GM10248 (cell line): ENCODE measurements at regions not wholly inside any gene's neighbourhood (a gene's known extent, or its start where the extent isn't known, plus 50 kb on each side); places are given as distances from the start of the nearest gene placed in this dataset.

Experiments used
- CTCF ChIA-PET: fragments of 300-600 bp; sonication (Branson Sonifier 250); formaldehyde crosslinking; extraction: SDS; loops from one replicate; lab custom pipeline; 2021; ENCODE audit warnings: antibody characterized with exemption; lab: Yijun Ruan, JAX
- POLR2A ChIA-PET: fragments of 350-650 bp; sonication (Branson Sonifier 250); formaldehyde crosslinking; extraction: SDS; loops from one replicate; lab custom pipeline; 2020; ENCODE audit warnings: antibody characterized with exemption; lab: Yijun Ruan, JAX
- DNase-seq: peaks from one replicate; pipeline ENCODE4 v3.0.0; 2012; ENCODE audit errors: extremely low spot score
- CTCF ChIP-seq: IDR thresholded peaks from 2 replicates; pipeline ENCODE4 v1.5.1; 2012; ENCODE audit warnings: mild to moderate bottlenecking, low read depth; ENCODE audit errors: extremely low read depth, missing control alignments, control extremely low read depth

GRCh38 chr18:64407606-64408005 lies 258.7 kb upstream of the LINC00305 start:
- CTCF ChIA-PET, result interaction anchor here (0.6 kb wide), 1 partner anchor 390 kb away, joined by 3 read pairs; no protein-coding TSS in a partner anchor
- POLR2A ChIA-PET, result no interaction called here
- no peak for TF ChIP-seq CTCF
- DNase-seq, result no peak

- no peak for TF ChIP-seq CTCF
- POLR2A ChIA-PET, result no interaction called here
- DNase-seq, result no peak
- CTCF ChIA-PET, result no interaction called here
Measured at GRCh38 chr18:64405161-64405560, 256.3 kb upstream of the LINC00305 start.

GRCh38 chr18:64403784-64404503 lies 255.1 kb upstream of the LINC00305 start:
- POLR2A ChIA-PET, result no interaction called here
- CTCF ChIA-PET, result no interaction called here
- DNase-seq, result no peak
- TF ChIP-seq CTCF, result no peak

- TF ChIP-seq CTCF, result no peak
- POLR2A ChIA-PET, result no interaction called here
- CTCF ChIA-PET, result no interaction called here
Measured at GRCh38 chr18:64402636-64403035, 253.7 kb upstream of the LINC00305 start.

GRCh38 chr18:64401268-64402060 lies 252.6 kb upstream of the LINC00305 start:
- DNase-seq, result no peak
- POLR2A ChIA-PET, result no interaction called here
- no peak for TF ChIP-seq CTCF
- CTCF ChIA-PET, result interaction anchor here (0.6 kb wide), 1 partner anchor 9 kb away, joined by 3 read pairs; no protein-coding TSS in a partner anchor

More at GRCh38 chr18:64402636-64403035, 253.7 kb upstream of the LINC00305 start:
- DNase-seq, result no peak

- no peak for DNase-seq
- ChIA-PET CTCF (interaction anchor here (1.0 kb wide), 1 partner anchor 12 kb away, joined by 3 read pairs; no protein-coding TSS in a partner anchor), POLR2A (no interaction called here)
Measured at GRCh38 chr18:64399566-64399965, 250.7 kb upstream of the LINC00305 start.

More at GRCh38 chr18:64399566-64399965, 250.7 kb upstream of the LINC00305 start:
- no peak for TF ChIP-seq CTCF
